ENCODE measurements at regions not wholly inside any gene's neighbourhood (a gene's known extent, or its start where the extent isn't known, plus 50 kb on each side); places are given as distances from the start of the nearest gene placed in this dataset.

DNA sequence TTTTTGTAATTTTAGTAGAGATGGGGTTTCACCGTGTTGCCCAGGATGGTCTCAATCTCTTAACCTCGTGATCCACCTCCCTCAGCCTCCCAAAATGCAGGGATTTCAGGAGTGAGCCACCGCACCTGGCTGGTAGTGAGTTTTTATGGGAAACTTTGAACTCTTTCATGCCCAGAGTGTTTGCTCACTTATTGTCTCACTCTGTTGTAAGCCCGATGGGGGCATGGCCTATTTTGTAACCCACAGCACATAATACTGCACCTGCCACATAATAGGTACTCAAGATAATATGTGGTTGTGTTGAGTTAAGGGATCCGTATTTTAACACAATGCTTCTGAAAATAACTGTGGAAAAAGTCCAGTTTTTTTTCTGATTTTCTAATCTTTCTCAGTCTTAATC, 109.6 kb upstream of the GIMD1 start:
- intact Hi-C loops (cut with micrococcal nuclease; ENCODE audit: unreplicated experiment) = no loop called here
- Histone ChIP-seq H3K4me3 (ENCODE audit: low read depth, low read length) (no peak overlapping the region), H3K36me3 (ENCODE audit: control insufficient read depth, insufficient read depth, low read length) (no peaks in the 10 kb centered on the region), H3K4me1 (no peaks in the 10 kb centered on the region), H3K9me3 (no peaks in the 10 kb centered on the region), H3K27me3 (replicated peaks; ENCODE audit: control insufficient read depth, insufficient read depth, low read length) (no peaks in the 10 kb centered on the region)
- no peaks in the 10 kb centered on the region for H3K27me3 Mint-ChIP-seq (ENCODE audit: insufficient read depth, unreplicated experiment)
- ChIA-PET CTCF (no interaction called here), POLR2A (no interaction called here)
- no peak for DNase-seq
- peaks cover 10% of the 10 kb centered on the region for H3K9me3 Mint-ChIP-seq (ENCODE audit: unreplicated experiment)
- H3K36me3 Mint-ChIP-seq (ENCODE audit: insufficient read depth, unreplicated experiment) = no peaks in the 10 kb centered on the region
- TF ChIP-seq, protein P1, sequence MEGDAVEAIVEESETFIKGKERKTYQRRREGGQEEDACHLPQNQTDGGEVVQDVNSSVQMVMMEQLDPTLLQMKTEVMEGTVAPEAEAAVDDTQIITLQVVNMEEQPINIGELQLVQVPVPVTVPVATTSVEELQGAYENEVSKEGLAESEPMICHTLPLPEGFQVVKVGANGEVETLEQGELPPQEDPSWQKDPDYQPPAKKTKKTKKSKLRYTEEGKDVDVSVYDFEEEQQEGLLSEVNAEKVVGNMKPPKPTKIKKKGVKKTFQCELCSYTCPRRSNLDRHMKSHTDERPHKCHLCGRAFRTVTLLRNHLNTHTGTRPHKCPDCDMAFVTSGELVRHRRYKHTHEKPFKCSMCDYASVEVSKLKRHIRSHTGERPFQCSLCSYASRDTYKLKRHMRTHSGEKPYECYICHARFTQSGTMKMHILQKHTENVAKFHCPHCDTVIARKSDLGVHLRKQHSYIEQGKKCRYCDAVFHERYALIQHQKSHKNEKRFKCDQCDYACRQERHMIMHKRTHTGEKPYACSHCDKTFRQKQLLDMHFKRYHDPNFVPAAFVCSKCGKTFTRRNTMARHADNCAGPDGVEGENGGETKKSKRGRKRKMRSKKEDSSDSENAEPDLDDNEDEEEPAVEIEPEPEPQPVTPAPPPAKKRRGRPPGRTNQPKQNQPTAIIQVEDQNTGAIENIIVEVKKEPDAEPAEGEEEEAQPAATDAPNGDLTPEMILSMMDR (IDR thresholded peaks at IDR 0.05; ENCODE audit: insufficient read depth in 1 of 2, low read depth in 1 of 2, low read length in 1 of 2, severe bottlenecking in 1 of 2, unreplicated experiment in 1 of 2) = no peak
- no peak overlapping the region for H3K4me3 Mint-ChIP-seq (ENCODE audit: unreplicated experiment)
- no TSS peak for BruUV-seq (replicated peaks)
- no peak overlapping the region for H3K27ac Mint-ChIP-seq (ENCODE audit: unreplicated experiment)
- peaks cover 6% of the 10 kb centered on the region for H3K4me1 Mint-ChIP-seq (ENCODE audit: low read depth, unreplicated experiment)

DNA sequence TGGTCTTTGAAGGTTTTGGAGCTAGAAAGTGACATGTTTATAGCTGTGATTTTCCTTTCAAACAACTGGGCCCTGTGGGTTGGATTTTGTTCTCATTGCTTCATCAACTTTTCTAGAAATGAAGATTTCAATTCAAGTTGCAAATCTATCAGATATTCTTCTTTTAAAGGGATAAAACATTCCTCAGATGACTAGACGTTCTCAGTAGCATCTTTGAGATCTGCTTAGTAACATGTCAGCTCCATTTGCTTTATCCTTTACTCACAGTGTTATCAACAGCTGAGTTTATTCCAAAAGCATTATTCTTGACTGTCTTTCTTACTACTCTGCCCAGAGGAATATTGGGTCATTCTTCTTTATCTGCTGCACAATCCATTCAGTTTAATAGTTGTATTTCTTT, 108.2 kb upstream of the GIMD1 start:
- no peaks in the 10 kb centered on the region for H3K36me3 Mint-ChIP-seq (ENCODE audit: insufficient read depth, unreplicated experiment)

DNA sequence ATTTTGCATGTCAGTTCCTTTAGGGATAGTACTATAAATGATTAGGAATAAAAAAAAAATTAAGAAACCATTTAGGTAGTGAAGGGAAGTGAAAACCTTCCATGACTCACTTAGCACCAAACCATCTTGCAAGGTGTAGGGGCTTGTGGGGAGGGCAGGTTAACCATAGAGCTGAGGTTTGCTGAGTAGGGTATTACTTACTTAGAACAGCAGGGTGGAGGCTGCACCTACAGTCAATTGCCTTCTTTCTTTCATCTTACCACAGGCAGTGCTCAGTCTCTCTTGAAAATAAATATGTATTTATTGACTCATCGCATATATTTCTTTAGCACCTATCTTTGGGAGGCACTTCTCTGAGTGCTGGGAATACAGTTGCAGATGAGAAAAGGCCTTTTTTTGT, 104.9 kb upstream of the GIMD1 start:
- Histone ChIP-seq H3K27me3 (replicated peaks; ENCODE audit: control insufficient read depth, insufficient read depth, low read length) (no peaks in the 10 kb centered on the region), H3K4me3 (ENCODE audit: low read depth, low read length) (no peak overlapping the region), H3K36me3 (ENCODE audit: control insufficient read depth, insufficient read depth, low read length) (no peaks in the 10 kb centered on the region), H3K9me3 (no peaks in the 10 kb centered on the region), H3K4me1 (no peaks in the 10 kb centered on the region)
- no peaks in the 10 kb centered on the region for H3K27me3 Mint-ChIP-seq (ENCODE audit: insufficient read depth, unreplicated experiment)
- TF ChIP-seq, protein P1 (IDR thresholded peaks at IDR 0.05; ENCODE audit: insufficient read depth in 1 of 2, low read depth in 1 of 2, low read length in 1 of 2, severe bottlenecking in 1 of 2, unreplicated experiment in 1 of 2) = no peak
- POLR2A ChIA-PET = no interaction called here
- no peak for DNase-seq
- CTCF ChIA-PET = no interaction called here
- peaks cover 27% of the 10 kb centered on the region for H3K9me3 Mint-ChIP-seq (ENCODE audit: unreplicated experiment)
- peaks cover 13% of the 10 kb centered on the region for H3K4me1 Mint-ChIP-seq (ENCODE audit: low read depth, unreplicated experiment)
- BruUV-seq (replicated peaks) = no TSS peak
- intact Hi-C loops (cut with micrococcal nuclease; ENCODE audit: unreplicated experiment) = no loop called here
- H3K4me3 Mint-ChIP-seq (ENCODE audit: unreplicated experiment) = no peak overlapping the region
- H3K36me3 Mint-ChIP-seq (ENCODE audit: insufficient read depth, unreplicated experiment) = no peaks in the 10 kb centered on the region
- H3K27ac Mint-ChIP-seq (ENCODE audit: unreplicated experiment) = no peak overlapping the region

More for the DNA sequence above, 108.2 kb upstream of the GIMD1 start:
- H3K27me3 Mint-ChIP-seq (ENCODE audit: insufficient read depth, unreplicated experiment) = no peaks in the 10 kb centered on the region
- intact Hi-C loops (cut with micrococcal nuclease; ENCODE audit: unreplicated experiment) = no loop called here
- no TSS peak for BruUV-seq (replicated peaks)
- no peak for DNase-seq
- H3K4me3 Mint-ChIP-seq (ENCODE audit: unreplicated experiment) = no peak overlapping the region
- no peaks in the 10 kb centered on the region for H3K9me3 ChIP-seq
- peaks cover 13% of the 10 kb centered on the region for H3K4me1 Mint-ChIP-seq (ENCODE audit: low read depth, unreplicated experiment)
- ChIA-PET CTCF (no interaction called here), POLR2A (no interaction called here)
- no peaks in the 10 kb centered on the region for H3K4me1 ChIP-seq
- no peaks in the 10 kb centered on the region for H3K36me3 ChIP-seq (ENCODE audit: control insufficient read depth, insufficient read depth, low read length)
- no peaks in the 10 kb centered on the region for H3K27me3 ChIP-seq (replicated peaks; ENCODE audit: control insufficient read depth, insufficient read depth, low read length)
- H3K9me3 Mint-ChIP-seq (ENCODE audit: unreplicated experiment) = peaks cover 10% of the 10 kb centered on the region
- no peak overlapping the region for H3K4me3 ChIP-seq (ENCODE audit: low read depth, low read length)
- no peak overlapping the region for H3K27ac Mint-ChIP-seq (ENCODE audit: unreplicated experiment)
- TF ChIP-seq, protein P1 (IDR thresholded peaks at IDR 0.05; ENCODE audit: insufficient read depth in 1 of 2, low read depth in 1 of 2, low read length in 1 of 2, severe bottlenecking in 1 of 2, unreplicated experiment in 1 of 2) = no peak

All from Caco-2 (cell line).